ENCODE measurements at regions not wholly inside any gene's neighbourhood (a gene's known extent, or its start where the extent isn't known, plus 50 kb on each side); places are given as distances from the start of the nearest gene placed in this dataset.
"Not testable (repeated sequence)": the region's sequence is repeated elsewhere in the genome, so short reads cannot be mapped to it uniquely, and the experiment has no call there.

GRCh38 chr9:79471580-79472543, 99.9 kb upstream of the TLE4 start:
- Mint-ChIP-seq H3K4me3 (ENCODE audit: low read depth) (no peak overlapping the region), H3K4me1 (ENCODE audit: low read depth) (peaks cover 16% of the 10 kb centered on the region), H3K27ac (no peak overlapping the region), H3K27me3 (ENCODE audit: low read depth) (no peaks in the 10 kb centered on the region), H3K36me3 (ENCODE audit: low read depth) (no peaks in the 10 kb centered on the region), H3K9me3 (no peaks in the 10 kb centered on the region)
- intact Hi-C loops (cut with micrococcal nuclease): no loop called here
- no peak for DNase-seq (ENCODE audit: low spot score)

DNA sequence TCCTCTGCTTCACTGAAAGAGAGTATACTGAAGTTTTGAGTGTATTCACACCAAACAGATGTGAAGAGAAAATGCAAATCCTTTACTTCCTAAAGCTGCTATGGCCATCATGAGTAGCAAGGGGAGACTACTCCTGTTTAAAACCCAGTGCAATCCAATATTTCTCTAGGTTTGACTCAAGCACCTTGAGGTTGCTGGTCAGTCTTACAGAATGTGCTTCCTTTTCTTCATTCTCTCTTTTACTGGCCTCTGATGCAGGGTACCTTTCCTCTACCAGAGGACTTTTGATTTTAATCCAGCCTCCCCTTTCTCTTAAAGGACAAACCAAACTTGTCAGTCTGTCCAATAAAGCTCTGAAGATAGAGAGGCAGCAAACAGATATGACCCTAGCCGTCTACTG, 98.1 kb upstream of the TLE4 start:
- no peaks in the 10 kb centered on the region for H3K27me3 Mint-ChIP-seq (ENCODE audit: low read depth)
- peaks cover 24% of the 10 kb centered on the region for H3K4me1 Mint-ChIP-seq (ENCODE audit: low read depth)
- H3K4me3 Mint-ChIP-seq (ENCODE audit: low read depth): no peak overlapping the region
- H3K36me3 Mint-ChIP-seq (ENCODE audit: low read depth): no peaks in the 10 kb centered on the region
- no peak overlapping the region for H3K27ac Mint-ChIP-seq
- DNase-seq (ENCODE audit: low spot score): no peak
- H3K9me3 Mint-ChIP-seq: no peaks in the 10 kb centered on the region
- intact Hi-C loops (cut with micrococcal nuclease): no loop called here

DNA sequence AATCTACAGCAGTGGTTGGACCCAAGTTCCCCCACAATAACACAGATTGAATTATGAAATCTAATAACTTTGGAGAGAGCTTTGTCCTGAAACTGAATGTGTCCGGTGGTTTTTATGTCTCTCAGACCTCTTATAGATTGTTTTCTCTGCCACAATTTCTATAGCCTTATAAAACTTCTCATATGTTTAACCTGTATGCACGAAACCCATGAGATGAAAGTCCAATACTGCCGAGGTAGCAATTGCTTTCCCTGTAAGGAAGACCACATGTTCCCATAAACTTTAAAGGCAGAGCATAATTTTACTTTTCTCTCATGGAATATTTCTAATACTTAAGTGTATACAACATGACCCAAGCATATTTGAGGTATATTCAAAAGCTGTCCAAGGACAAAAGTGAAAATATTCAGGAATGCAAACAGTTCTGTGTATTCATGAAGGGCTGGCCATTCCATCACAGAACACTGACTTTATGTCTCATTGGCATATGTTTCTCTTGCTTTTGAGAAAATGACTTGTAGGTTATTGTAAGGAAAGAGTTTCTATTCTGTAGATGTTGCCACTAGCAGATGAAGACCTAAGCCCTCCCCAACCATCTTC, 94.4 kb upstream of the TLE4 start:
- Mint-ChIP-seq H3K36me3 (ENCODE audit: low read depth) (no peaks in the 10 kb centered on the region), H3K4me3 (ENCODE audit: low read depth) (no peak overlapping the region), H3K9me3 (no peaks in the 10 kb centered on the region), H3K27ac (no peak overlapping the region), H3K27me3 (ENCODE audit: low read depth) (no peaks in the 10 kb centered on the region), H3K4me1 (ENCODE audit: low read depth) (peaks cover 18% of the 10 kb centered on the region)
- no peak for DNase-seq (ENCODE audit: low spot score)
- intact Hi-C loops (cut with micrococcal nuclease): no loop called here

DNA sequence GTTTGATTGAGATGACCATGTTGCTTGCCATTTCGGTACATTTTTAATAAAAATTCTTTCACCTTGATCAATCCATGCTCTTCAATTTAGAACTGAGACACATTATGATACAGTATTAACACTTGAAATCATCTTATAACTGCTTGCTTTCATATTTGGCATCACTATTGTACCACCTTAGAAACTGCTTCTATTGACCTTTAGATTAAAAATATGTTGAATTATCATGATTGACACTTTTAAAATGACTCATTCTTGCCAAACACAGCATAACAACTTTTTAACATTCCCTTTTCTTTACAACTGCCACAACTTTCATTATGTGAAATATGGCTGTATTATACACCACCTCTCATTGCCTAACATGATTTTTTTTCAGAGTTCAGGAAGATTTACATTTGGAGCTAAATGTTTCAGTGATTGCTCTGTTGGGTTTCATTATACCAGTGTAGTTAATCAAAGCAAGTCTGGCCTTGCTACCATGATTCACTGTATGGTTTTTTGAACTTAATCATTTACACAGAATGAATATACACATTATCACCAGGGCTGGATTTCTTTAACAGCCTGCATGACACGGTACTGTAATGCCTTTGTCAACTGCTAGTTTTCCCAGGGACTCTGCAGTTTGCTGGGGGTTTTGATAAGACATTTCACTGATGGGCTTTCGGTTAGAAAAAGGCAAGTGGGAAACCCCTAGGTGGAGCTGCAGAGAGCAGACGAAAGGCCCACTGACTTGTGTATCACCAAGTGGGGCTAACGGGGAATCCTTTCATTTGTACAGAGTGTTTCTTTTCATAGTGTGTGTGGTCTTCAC, 93.6 kb upstream of the TLE4 start:
- H3K27me3 Mint-ChIP-seq (ENCODE audit: low read depth): no peaks in the 10 kb centered on the region
- no peak overlapping the region for H3K4me3 Mint-ChIP-seq (ENCODE audit: low read depth)
- intact Hi-C loops (cut with micrococcal nuclease): no loop called here
- H3K27ac Mint-ChIP-seq: no peak overlapping the region
- no peak for DNase-seq (ENCODE audit: low spot score)
- peaks cover 16% of the 10 kb centered on the region for H3K4me1 Mint-ChIP-seq (ENCODE audit: low read depth)
- no peaks in the 10 kb centered on the region for H3K36me3 Mint-ChIP-seq (ENCODE audit: low read depth)
- no peaks in the 10 kb centered on the region for H3K9me3 Mint-ChIP-seq

DNA sequence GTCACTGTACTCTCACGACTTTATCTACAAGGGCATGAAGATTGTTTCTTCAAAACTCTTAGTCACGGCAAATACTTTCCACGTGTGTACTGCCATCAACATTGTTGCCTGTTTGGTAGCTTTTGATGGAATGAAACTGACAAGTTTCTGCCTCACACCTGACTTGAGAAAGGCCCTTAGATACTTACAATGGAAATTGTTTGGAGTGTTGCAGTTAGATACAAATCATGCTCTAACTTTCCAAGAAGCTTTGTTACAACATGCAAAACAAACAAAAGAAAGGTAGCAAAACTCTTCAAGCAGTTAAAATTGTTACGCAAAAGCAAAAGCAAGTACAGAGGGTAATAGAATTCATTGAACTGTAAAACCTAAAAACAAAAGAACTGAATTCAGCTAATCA, 91.1 kb upstream of the TLE4 start:
- intact Hi-C loops (cut with micrococcal nuclease): no loop called here

GRCh38 chr9:79481846-79482477, 89.8 kb upstream of the TLE4 start:
- H3K27ac Mint-ChIP-seq: no peak overlapping the region
- H3K4me1 Mint-ChIP-seq (ENCODE audit: low read depth): peaks cover 16% of the 10 kb centered on the region
- intact Hi-C loops (cut with micrococcal nuclease): no loop called here
- no peak overlapping the region for H3K4me3 Mint-ChIP-seq (ENCODE audit: low read depth)
- DNase-seq (ENCODE audit: low spot score): no peak
- no peaks in the 10 kb centered on the region for H3K9me3 Mint-ChIP-seq
- no peaks in the 10 kb centered on the region for H3K27me3 Mint-ChIP-seq (ENCODE audit: low read depth)
- H3K36me3 Mint-ChIP-seq (ENCODE audit: low read depth): no peaks in the 10 kb centered on the region

More for the DNA sequence above, 91.1 kb upstream of the TLE4 start:
- no peak overlapping the region for H3K4me3 Mint-ChIP-seq (ENCODE audit: low read depth)
- no peak overlapping the region for H3K27ac Mint-ChIP-seq
- H3K27me3 Mint-ChIP-seq (ENCODE audit: low read depth): no peaks in the 10 kb centered on the region
- H3K4me1 Mint-ChIP-seq (ENCODE audit: low read depth): peaks cover 16% of the 10 kb centered on the region
- DNase-seq (ENCODE audit: low spot score): no peak
- no peaks in the 10 kb centered on the region for H3K9me3 Mint-ChIP-seq
- no peaks in the 10 kb centered on the region for H3K36me3 Mint-ChIP-seq (ENCODE audit: low read depth)

DNA sequence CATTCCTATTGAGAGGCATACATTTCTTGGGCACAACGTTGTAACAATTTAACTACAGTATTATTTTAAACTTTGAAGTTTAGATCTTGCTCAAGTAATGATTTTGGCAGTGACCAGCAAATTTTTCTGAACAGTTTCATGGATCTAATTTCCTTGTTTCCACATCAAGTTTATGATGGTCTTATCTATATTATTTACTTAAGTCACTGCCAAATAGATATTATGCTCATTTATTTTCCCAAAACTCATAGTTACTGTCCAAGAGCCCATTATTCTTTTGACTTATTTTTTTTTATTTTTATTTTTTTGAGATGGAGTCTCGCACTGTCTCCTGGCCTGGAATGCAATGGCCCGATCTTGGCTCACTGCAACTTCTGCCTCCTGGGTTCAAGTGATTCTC, 86.5 kb upstream of the TLE4 start:
- intact Hi-C loops (cut with micrococcal nuclease): no loop called here
- no peaks in the 10 kb centered on the region for H3K36me3 Mint-ChIP-seq (ENCODE audit: low read depth)
- no peak overlapping the region for H3K4me3 Mint-ChIP-seq (ENCODE audit: low read depth)
- no peaks in the 10 kb centered on the region for H3K27me3 Mint-ChIP-seq (ENCODE audit: low read depth)
- H3K4me1 Mint-ChIP-seq (ENCODE audit: low read depth): peaks cover 5% of the 10 kb centered on the region
- H3K27ac Mint-ChIP-seq: no peak overlapping the region
- H3K9me3 Mint-ChIP-seq: no peaks in the 10 kb centered on the region
- DNase-seq (ENCODE audit: low spot score): no peak

DNA sequence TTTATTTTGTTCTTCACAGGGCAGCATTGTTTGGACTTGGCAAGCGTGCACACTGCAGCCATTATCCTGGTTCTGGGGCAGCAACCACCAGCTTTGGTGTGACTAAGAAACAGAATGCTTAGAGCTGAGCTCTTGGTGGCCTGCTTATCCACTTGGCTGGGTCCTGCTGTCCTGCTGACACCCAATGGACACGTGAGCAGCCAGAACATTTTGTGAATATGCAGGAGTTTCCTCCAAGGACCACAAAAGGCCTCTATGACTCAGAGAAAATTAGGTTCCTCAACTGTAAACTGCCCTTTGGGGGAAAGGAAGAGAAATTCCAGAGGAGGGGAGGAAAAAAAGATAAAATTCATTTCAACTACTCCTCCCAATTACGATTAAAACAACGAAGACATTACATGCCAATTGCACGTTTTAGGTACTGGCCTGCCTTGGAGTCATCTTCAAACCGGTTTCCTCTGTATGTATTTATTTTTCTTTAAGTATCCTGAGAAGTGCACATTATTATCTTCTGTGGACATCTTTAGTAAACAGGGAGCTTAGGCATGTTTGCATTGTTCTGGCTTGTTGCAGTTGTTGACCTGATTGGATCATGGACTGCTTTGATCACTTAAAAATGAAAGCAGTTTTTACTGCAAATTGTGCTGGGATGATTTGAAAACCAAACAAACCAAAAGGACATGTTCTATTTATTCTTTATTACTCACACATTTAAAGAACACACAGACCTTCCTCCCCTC, 82.3 kb upstream of the TLE4 start:
- Mint-ChIP-seq H3K9me3 (peaks cover 3% of the 10 kb centered on the region), H3K4me3 (ENCODE audit: low read depth) (no peak overlapping the region), H3K27me3 (ENCODE audit: low read depth) (no peaks in the 10 kb centered on the region), H3K4me1 (ENCODE audit: low read depth) (no peaks in the 10 kb centered on the region), H3K27ac (no peak overlapping the region), H3K36me3 (ENCODE audit: low read depth) (no peaks in the 10 kb centered on the region)
- DNase-seq (ENCODE audit: low spot score): no peak
- intact Hi-C loops (cut with micrococcal nuclease): no loop called here

GRCh38 chr9:79490657-79491248, 81.0 kb upstream of the TLE4 start:
- no peak overlapping the region for H3K27ac Mint-ChIP-seq
- no peaks in the 10 kb centered on the region for H3K4me1 Mint-ChIP-seq (ENCODE audit: low read depth)
- no peaks in the 10 kb centered on the region for H3K36me3 Mint-ChIP-seq (ENCODE audit: low read depth)
- peaks cover 3% of the 10 kb centered on the region for H3K9me3 Mint-ChIP-seq
- H3K27me3 Mint-ChIP-seq (ENCODE audit: low read depth): no peaks in the 10 kb centered on the region
- no peak for DNase-seq (ENCODE audit: low spot score)
- intact Hi-C loops (cut with micrococcal nuclease): no loop called here
- H3K4me3 Mint-ChIP-seq (ENCODE audit: low read depth): no peak overlapping the region

- Mint-ChIP-seq H3K27ac (no peak overlapping the region), H3K9me3 (peaks cover 3% of the 10 kb centered on the region), H3K27me3 (ENCODE audit: low read depth) (no peaks in the 10 kb centered on the region), H3K4me3 (ENCODE audit: low read depth) (no peak overlapping the region), H3K4me1 (ENCODE audit: low read depth) (no peaks in the 10 kb centered on the region), H3K36me3 (ENCODE audit: low read depth) (no peaks in the 10 kb centered on the region)
- intact Hi-C loops (cut with micrococcal nuclease): no loop called here
- DNase-seq (ENCODE audit: low spot score): no peak
Observed at GRCh38 chr9:79492092-79493009, 79.4 kb upstream of the TLE4 start.

GRCh38 chr9:79500196-79500864, 71.4 kb upstream of the TLE4 start:
- H3K4me3 Mint-ChIP-seq (ENCODE audit: low read depth); H3K4me1 Mint-ChIP-seq (ENCODE audit: low read depth); intact Hi-C loops (cut with micrococcal nuclease); H3K36me3 Mint-ChIP-seq (ENCODE audit: low read depth); H3K9me3 Mint-ChIP-seq; H3K27ac Mint-ChIP-seq; H3K27me3 Mint-ChIP-seq (ENCODE audit: low read depth); DNase-seq (ENCODE audit: low spot score): not testable (repeated sequence)
